22Rv1 (cell line): ENCODE measurements at regions not wholly inside any gene's neighbourhood (a gene's known extent, or its start where the extent isn't known, plus 50 kb on each side); places are given as distances from the start of the nearest gene placed in this dataset.

Experiments
- ZFX ChIP-seq: fragments of 450-650 bp; IDR thresholded peaks from 2 replicates; pipeline ENCODE4 v1.6.1; 2017; ENCODE audit warnings: antibody characterized with exemption, borderline replicate concordance
- TF ChIP-seq, protein P1 (sequence below): fragments of 450-650 bp; IDR thresholded peaks from 2 replicates; pipeline ENCODE4 v1.5.1; 2017; ENCODE audit warnings: mild to moderate bottlenecking

DNA sequence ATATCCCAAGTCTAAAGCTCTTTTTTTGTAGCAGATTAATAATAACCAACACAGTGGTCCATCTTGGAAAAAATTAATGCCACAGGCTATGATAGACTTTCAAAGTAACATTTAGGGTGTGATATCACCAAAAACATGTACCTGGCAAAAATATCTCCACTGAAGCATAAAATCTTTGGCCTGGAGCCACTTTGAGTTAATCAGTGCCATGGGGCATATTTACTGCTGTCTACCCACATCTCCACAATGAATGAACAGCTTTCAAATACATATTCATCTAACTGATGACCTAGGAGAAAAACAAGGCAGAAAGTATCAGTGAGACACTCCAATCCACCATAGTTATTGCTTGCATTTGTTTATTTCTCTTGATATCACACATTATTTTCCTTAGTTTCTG, 296.0 kb upstream of the MDFIC2 start:
- TF ChIP-seq, protein P1, sequence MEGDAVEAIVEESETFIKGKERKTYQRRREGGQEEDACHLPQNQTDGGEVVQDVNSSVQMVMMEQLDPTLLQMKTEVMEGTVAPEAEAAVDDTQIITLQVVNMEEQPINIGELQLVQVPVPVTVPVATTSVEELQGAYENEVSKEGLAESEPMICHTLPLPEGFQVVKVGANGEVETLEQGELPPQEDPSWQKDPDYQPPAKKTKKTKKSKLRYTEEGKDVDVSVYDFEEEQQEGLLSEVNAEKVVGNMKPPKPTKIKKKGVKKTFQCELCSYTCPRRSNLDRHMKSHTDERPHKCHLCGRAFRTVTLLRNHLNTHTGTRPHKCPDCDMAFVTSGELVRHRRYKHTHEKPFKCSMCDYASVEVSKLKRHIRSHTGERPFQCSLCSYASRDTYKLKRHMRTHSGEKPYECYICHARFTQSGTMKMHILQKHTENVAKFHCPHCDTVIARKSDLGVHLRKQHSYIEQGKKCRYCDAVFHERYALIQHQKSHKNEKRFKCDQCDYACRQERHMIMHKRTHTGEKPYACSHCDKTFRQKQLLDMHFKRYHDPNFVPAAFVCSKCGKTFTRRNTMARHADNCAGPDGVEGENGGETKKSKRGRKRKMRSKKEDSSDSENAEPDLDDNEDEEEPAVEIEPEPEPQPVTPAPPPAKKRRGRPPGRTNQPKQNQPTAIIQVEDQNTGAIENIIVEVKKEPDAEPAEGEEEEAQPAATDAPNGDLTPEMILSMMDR: no peak
- no peak for TF ChIP-seq ZFX
